HL-60 (cell line): ENCODE measurements at regions not wholly inside any gene's neighbourhood (a gene's known extent, or its start where the extent isn't known, plus 50 kb on each side); places are given as distances from the start of the nearest gene placed in this dataset.
"Not testable (repeated sequence)": the region's sequence is repeated elsewhere in the genome, so short reads cannot be mapped to it uniquely, and the experiment has no call there.

ENCODE experiments used
- DNase-seq, 2 experiments: peaks; one replicate each; pipeline ENCODE4 v3.0.0-alpha.2; 2010 to 2020; ENCODE audit warnings: low read depth in 1 of 2, low spot score in 1 of 2
- H3K27ac ChIP-seq: fragments of 250-450 bp; sonication (Bioruptor Pico); replicated peaks from 2 replicates; pipeline ENCODE4 v1.5.1; 2020; ENCODE audit warnings: mild to moderate bottlenecking, moderate library complexity
- H3K27me3 ChIP-seq: fragments of 250-450 bp; sonication (Bioruptor Pico); 2 replicates; pipeline ENCODE4 v1.5.1; 2021; ENCODE audit warnings: mild to moderate bottlenecking, moderate library complexity; ENCODE audit not compliant: insufficient read depth, poor library complexity, severe bottlenecking
- H3K4me3 ChIP-seq: replicated peaks from 2 replicates; pipeline ENCODE4 v1.5.1; 2011; ENCODE audit warnings: mild to moderate bottlenecking, control low read depth, low read length; ENCODE audit not compliant: insufficient read depth
- GABPA ChIP-seq: IDR thresholded peaks from 2 replicates; pipeline ENCODE4 v1.6.1; 2012; ENCODE audit warnings: low read depth
- POLR2AphosphoS5 ChIP-seq: IDR thresholded peaks from 2 replicates; pipeline ENCODE4 v1.6.1; 2012; ENCODE audit warnings: low read depth
- SPI1 ChIP-seq: IDR thresholded peaks from 2 replicates; pipeline ENCODE4 v1.6.1; 2012; ENCODE audit warnings: low read depth, mild to moderate bottlenecking, borderline replicate concordance
- TF ChIP-seq, protein P1 (sequence below): IDR thresholded peaks from one replicate; pipeline ENCODE4 v1.5.1; 2011; ENCODE audit warnings: low read length, control low read depth, inconsistent platforms; ENCODE audit not compliant: insufficient read depth
- TF ChIP-seq, protein P2 (sequence below): IDR thresholded peaks from 2 replicates; pipeline ENCODE4 v1.6.1; 2012; ENCODE audit warnings: low read depth; ENCODE audit not compliant: insufficient replicate concordance

DNA sequence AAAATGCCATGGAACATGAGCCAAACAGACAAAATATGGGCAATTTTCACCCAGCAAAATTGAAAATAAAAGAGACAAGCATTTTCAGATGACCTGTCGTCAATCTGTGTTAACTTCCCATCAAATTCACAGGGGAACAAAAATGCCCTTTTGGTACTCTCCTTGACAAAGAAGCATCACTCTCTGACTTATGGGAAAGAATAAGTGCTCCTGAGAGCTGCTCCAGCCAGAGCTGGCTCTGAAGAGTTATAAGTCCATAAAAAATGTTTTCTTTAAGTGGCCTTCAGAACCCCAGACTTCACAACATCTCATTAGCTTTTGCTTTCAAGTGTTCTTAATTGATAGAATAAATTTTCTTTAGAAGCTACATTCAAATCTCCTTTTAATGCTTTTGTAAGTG is 721.4 kb upstream of the GOT2 start:
- no peak overlapping the region for H3K4me3 ChIP-seq
- DNase-seq: no peak
- TF ChIP-seq POLR2AphosphoS5 (no peak), SPI1 (no peak), GABPA (no peak)
- no peak overlapping the region for H3K27ac ChIP-seq
- no peaks in the 10 kb centered on the region for H3K27me3 ChIP-seq

DNA sequence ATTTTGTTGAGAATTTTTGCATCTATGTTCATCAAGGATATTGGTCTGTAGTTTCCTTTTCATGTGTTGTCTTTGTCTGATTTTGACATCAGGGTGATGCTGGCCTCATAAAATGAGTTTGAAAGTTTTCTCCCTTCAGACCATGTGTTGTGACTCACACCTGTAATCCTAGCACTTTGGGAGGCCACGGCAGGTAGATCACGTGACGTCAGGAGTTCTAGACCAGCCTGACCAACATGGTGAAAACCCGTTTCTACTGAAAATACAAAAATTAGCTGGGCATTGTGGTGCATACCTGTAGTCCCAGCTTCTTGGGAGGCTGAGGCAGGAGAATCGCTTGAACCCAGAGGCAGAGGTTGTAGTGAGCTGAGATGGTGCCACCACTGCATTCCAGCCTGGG is 716.4 kb upstream of the GOT2 start:
- not testable (repeated sequence) for H3K27ac ChIP-seq, H3K4me3 ChIP-seq, H3K27me3 ChIP-seq, DNase-seq

DNA sequence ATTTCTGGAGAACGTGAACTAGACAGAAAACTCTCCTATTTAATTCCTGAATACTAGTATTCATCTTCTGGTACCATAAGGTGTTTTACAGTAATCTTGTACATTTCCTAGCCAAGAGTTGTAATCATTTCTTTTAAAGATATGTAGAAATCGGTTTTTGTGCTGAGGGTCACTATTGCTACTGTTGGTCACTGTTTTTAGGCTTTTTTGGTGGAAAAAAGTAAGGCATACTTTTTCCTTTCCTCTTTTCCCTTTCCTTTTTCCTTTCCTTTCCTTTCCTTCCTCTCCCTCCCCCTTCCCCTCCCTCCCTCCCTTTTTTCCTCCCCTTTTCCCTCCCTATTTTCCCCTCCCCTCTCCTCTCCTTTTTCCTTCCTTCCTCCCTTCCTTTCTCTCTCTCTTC is 706.4 kb upstream of the GOT2 start:
- no peak overlapping the region for H3K4me3 ChIP-seq
- no peak for DNase-seq
- H3K27me3 ChIP-seq: no peaks in the 10 kb centered on the region
- no peak overlapping the region for H3K27ac ChIP-seq
- TF ChIP-seq, protein P1, sequence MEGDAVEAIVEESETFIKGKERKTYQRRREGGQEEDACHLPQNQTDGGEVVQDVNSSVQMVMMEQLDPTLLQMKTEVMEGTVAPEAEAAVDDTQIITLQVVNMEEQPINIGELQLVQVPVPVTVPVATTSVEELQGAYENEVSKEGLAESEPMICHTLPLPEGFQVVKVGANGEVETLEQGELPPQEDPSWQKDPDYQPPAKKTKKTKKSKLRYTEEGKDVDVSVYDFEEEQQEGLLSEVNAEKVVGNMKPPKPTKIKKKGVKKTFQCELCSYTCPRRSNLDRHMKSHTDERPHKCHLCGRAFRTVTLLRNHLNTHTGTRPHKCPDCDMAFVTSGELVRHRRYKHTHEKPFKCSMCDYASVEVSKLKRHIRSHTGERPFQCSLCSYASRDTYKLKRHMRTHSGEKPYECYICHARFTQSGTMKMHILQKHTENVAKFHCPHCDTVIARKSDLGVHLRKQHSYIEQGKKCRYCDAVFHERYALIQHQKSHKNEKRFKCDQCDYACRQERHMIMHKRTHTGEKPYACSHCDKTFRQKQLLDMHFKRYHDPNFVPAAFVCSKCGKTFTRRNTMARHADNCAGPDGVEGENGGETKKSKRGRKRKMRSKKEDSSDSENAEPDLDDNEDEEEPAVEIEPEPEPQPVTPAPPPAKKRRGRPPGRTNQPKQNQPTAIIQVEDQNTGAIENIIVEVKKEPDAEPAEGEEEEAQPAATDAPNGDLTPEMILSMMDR: no peak
- TF ChIP-seq GABPA (no peak), POLR2AphosphoS5 (no peak), SPI1 (no peak)
- TF ChIP-seq, protein P2, sequence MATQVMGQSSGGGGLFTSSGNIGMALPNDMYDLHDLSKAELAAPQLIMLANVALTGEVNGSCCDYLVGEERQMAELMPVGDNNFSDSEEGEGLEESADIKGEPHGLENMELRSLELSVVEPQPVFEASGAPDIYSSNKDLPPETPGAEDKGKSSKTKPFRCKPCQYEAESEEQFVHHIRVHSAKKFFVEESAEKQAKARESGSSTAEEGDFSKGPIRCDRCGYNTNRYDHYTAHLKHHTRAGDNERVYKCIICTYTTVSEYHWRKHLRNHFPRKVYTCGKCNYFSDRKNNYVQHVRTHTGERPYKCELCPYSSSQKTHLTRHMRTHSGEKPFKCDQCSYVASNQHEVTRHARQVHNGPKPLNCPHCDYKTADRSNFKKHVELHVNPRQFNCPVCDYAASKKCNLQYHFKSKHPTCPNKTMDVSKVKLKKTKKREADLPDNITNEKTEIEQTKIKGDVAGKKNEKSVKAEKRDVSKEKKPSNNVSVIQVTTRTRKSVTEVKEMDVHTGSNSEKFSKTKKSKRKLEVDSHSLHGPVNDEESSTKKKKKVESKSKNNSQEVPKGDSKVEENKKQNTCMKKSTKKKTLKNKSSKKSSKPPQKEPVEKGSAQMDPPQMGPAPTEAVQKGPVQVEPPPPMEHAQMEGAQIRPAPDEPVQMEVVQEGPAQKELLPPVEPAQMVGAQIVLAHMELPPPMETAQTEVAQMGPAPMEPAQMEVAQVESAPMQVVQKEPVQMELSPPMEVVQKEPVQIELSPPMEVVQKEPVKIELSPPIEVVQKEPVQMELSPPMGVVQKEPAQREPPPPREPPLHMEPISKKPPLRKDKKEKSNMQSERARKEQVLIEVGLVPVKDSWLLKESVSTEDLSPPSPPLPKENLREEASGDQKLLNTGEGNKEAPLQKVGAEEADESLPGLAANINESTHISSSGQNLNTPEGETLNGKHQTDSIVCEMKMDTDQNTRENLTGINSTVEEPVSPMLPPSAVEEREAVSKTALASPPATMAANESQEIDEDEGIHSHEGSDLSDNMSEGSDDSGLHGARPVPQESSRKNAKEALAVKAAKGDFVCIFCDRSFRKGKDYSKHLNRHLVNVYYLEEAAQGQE: no peak

DNA sequence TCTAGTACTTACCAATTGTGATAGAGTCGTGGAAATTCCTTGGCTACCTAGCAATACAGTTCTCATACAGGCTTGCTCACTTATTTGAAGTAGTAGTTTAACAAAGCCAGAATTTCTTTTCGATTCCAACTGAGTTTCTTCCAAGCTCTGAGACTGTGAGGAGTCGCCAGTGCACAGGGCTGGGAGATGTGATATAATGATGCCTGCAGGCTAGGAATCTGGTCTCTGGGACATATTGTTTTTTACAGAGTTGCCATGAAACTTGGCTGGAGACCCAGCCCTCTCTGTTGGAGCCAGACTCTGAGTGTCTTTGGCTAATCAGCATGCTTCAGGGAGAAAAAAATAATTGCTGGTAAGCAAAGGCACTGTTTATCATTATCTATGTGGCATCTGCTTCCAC is 698.8 kb upstream of the GOT2 start:
- Histone ChIP-seq H3K27me3 (no peaks in the 10 kb centered on the region), H3K27ac (no peak overlapping the region), H3K4me3 (no peak overlapping the region)
- DNase-seq: no peak
- TF ChIP-seq SPI1 (no peak), POLR2AphosphoS5 (no peak), GABPA (no peak)
- TF ChIP-seq, protein P2: no peak
- TF ChIP-seq, protein P1: no peak

DNA sequence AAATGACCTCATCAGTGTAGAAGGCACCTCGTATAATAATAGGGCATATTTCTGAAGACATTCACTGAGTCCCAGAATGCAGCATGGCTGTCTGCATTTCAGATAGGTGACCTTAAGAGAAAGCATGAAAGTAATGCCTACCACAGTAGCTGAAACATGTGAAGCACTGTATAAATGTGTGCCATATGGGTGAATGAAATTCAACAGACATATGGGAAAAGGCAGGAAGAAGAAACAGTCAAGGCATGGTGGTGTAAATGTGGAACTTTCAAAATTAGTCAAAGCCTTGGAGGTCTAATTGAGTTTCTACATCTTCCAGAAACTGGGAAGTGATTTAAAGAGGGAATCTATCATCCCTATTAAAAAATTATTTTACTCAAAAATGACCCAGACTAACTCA is 698.2 kb upstream of the GOT2 start:
- H3K27ac ChIP-seq: no peak overlapping the region
- H3K4me3 ChIP-seq: no peak overlapping the region
- TF ChIP-seq POLR2AphosphoS5: no peak
- TF ChIP-seq SPI1: no peak
- TF ChIP-seq, protein P1: no peak
- no peak for TF ChIP-seq GABPA
- TF ChIP-seq, protein P2: no peak
- no peaks in the 10 kb centered on the region for H3K27me3 ChIP-seq
- DNase-seq: no peak
